ENCODE measurements at regions not wholly inside any gene's neighbourhood (a gene's known extent, or its start where the extent isn't known, plus 50 kb on each side); places are given as distances from the start of the nearest gene placed in this dataset.

- no peak overlapping the region for H3K9ac ChIP-seq (ENCODE audit: low read length)
- no peak overlapping the region for H3K4me3 ChIP-seq (ENCODE audit: low read length)
- H3K36me3 ChIP-seq (ENCODE audit: control insufficient read depth, insufficient read depth, low read length, severe bottlenecking), result no peaks in the 10 kb centered on the region
- peaks cover 61% of the 10 kb centered on the region for H3K9me3 ChIP-seq (ENCODE audit: control insufficient read depth, low read length)
- H3K4me1 ChIP-seq (ENCODE audit: control insufficient read depth, insufficient read depth, low read length), result no peaks in the 10 kb centered on the region
- DNase-seq (ENCODE audit: low read depth), result no peak
- no peaks in the 10 kb centered on the region for H3K27me3 ChIP-seq (replicated peaks; ENCODE audit: control insufficient read depth, insufficient read depth, low read length)
Observed at GRCh38 chr6:169378620-169379381, 125.2 kb upstream of the THBS2 start.

GRCh38 chr6:169376458-169376857, 122.8 kb upstream of the THBS2 start:
- Histone ChIP-seq H3K4me3 (ENCODE audit: low read length) (peak overlapping the region; percentile 39), H3K9me3 (ENCODE audit: control insufficient read depth, low read length) (peaks cover 68% of the 10 kb centered on the region), H3K4me1 (ENCODE audit: control insufficient read depth, insufficient read depth, low read length) (no peaks in the 10 kb centered on the region), H3K27me3 (replicated peaks; ENCODE audit: control insufficient read depth, insufficient read depth, low read length) (no peaks in the 10 kb centered on the region), H3K36me3 (ENCODE audit: control insufficient read depth, insufficient read depth, low read length, severe bottlenecking) (no peaks in the 10 kb centered on the region), H3K9ac (ENCODE audit: low read length) (no peak overlapping the region)
- no peak for DNase-seq (ENCODE audit: low read depth)

- Histone ChIP-seq H3K4me1 (ENCODE audit: control insufficient read depth, insufficient read depth, low read length) (no peaks in the 10 kb centered on the region), H3K36me3 (ENCODE audit: control insufficient read depth, insufficient read depth, low read length, severe bottlenecking) (no peaks in the 10 kb centered on the region), H3K4me3 (ENCODE audit: low read length) (no peak overlapping the region), H3K9ac (ENCODE audit: low read length) (no peak overlapping the region), H3K9me3 (ENCODE audit: control insufficient read depth, low read length) (peaks cover 44% of the 10 kb centered on the region), H3K27me3 (replicated peaks; ENCODE audit: control insufficient read depth, insufficient read depth, low read length) (no peaks in the 10 kb centered on the region)
- no peak for DNase-seq (ENCODE audit: low read depth)
Observed at GRCh38 chr6:169372589-169372988, 118.9 kb upstream of the THBS2 start.

GRCh38 chr6:169371344-169372127, 117.9 kb upstream of the THBS2 start:
- no peak overlapping the region for H3K4me3 ChIP-seq (ENCODE audit: low read length)

GRCh38 chr6:169370666-169371343, 117.2 kb upstream of the THBS2 start:
- Histone ChIP-seq H3K9ac (ENCODE audit: low read length) (no peak overlapping the region), H3K4me3 (ENCODE audit: low read length) (no peak overlapping the region), H3K36me3 (ENCODE audit: control insufficient read depth, insufficient read depth, low read length, severe bottlenecking) (no peaks in the 10 kb centered on the region), H3K27me3 (replicated peaks; ENCODE audit: control insufficient read depth, insufficient read depth, low read length) (no peaks in the 10 kb centered on the region), H3K9me3 (ENCODE audit: control insufficient read depth, low read length) (peaks cover 34% of the 10 kb centered on the region), H3K4me1 (ENCODE audit: control insufficient read depth, insufficient read depth, low read length) (no peaks in the 10 kb centered on the region)
- no peak for DNase-seq (ENCODE audit: low read depth)

More at GRCh38 chr6:169371344-169372127, 117.9 kb upstream of the THBS2 start:
- DNase-seq (ENCODE audit: low read depth), result no peak
- Histone ChIP-seq H3K9me3 (ENCODE audit: control insufficient read depth, low read length) (peaks cover 39% of the 10 kb centered on the region), H3K27me3 (replicated peaks; ENCODE audit: control insufficient read depth, insufficient read depth, low read length) (no peaks in the 10 kb centered on the region), H3K36me3 (ENCODE audit: control insufficient read depth, insufficient read depth, low read length, severe bottlenecking) (no peaks in the 10 kb centered on the region), H3K4me1 (ENCODE audit: control insufficient read depth, insufficient read depth, low read length) (no peaks in the 10 kb centered on the region), H3K9ac (ENCODE audit: low read length) (no peak overlapping the region)

- DNase-seq (ENCODE audit: low read depth), result no peak
- Histone ChIP-seq H3K9ac (ENCODE audit: low read length) (no peak overlapping the region), H3K4me1 (ENCODE audit: control insufficient read depth, insufficient read depth, low read length) (no peaks in the 10 kb centered on the region), H3K9me3 (ENCODE audit: control insufficient read depth, low read length) (peaks cover 29% of the 10 kb centered on the region), H3K27me3 (replicated peaks; ENCODE audit: control insufficient read depth, insufficient read depth, low read length) (no peaks in the 10 kb centered on the region), H3K36me3 (ENCODE audit: control insufficient read depth, insufficient read depth, low read length, severe bottlenecking) (no peaks in the 10 kb centered on the region), H3K4me3 (ENCODE audit: low read length) (no peak overlapping the region)
Observed at GRCh38 chr6:169370054-169370453, 116.4 kb upstream of the THBS2 start.

- H3K36me3 ChIP-seq (ENCODE audit: control insufficient read depth, insufficient read depth, low read length, severe bottlenecking), result no peaks in the 10 kb centered on the region
- H3K9ac ChIP-seq (ENCODE audit: low read length), result no peak overlapping the region
- no peak overlapping the region for H3K4me3 ChIP-seq (ENCODE audit: low read length)
- H3K9me3 ChIP-seq (ENCODE audit: control insufficient read depth, low read length), result peaks cover 10% of the 10 kb centered on the region
- no peak for DNase-seq (ENCODE audit: low read depth)
- H3K27me3 ChIP-seq (replicated peaks; ENCODE audit: control insufficient read depth, insufficient read depth, low read length), result no peaks in the 10 kb centered on the region
- H3K4me1 ChIP-seq (ENCODE audit: control insufficient read depth, insufficient read depth, low read length), result peaks cover 9% of the 10 kb centered on the region
Observed at GRCh38 chr6:169368200-169368599, 114.6 kb upstream of the THBS2 start.

- H3K4me1 ChIP-seq (ENCODE audit: control insufficient read depth, insufficient read depth, low read length), result peaks cover 16% of the 10 kb centered on the region
- no peaks in the 10 kb centered on the region for H3K27me3 ChIP-seq (replicated peaks; ENCODE audit: control insufficient read depth, insufficient read depth, low read length)
- H3K9ac ChIP-seq (ENCODE audit: low read length), result no peak overlapping the region
Observed at GRCh38 chr6:169367507-169367906, 113.9 kb upstream of the THBS2 start.

GRCh38 chr6:169366258-169366901, 112.7 kb upstream of the THBS2 start:
- Histone ChIP-seq H3K27me3 (replicated peaks; ENCODE audit: control insufficient read depth, insufficient read depth, low read length) (no peaks in the 10 kb centered on the region), H3K9ac (ENCODE audit: low read length) (no peak overlapping the region), H3K9me3 (ENCODE audit: control insufficient read depth, low read length) (peaks cover 4% of the 10 kb centered on the region), H3K4me3 (ENCODE audit: low read length) (no peak overlapping the region), H3K4me1 (ENCODE audit: control insufficient read depth, insufficient read depth, low read length) (peaks cover 17% of the 10 kb centered on the region), H3K36me3 (ENCODE audit: control insufficient read depth, insufficient read depth, low read length, severe bottlenecking) (no peaks in the 10 kb centered on the region)
- no peak for DNase-seq (ENCODE audit: low read depth)

More at GRCh38 chr6:169367507-169367906, 113.9 kb upstream of the THBS2 start:
- Histone ChIP-seq H3K9me3 (ENCODE audit: control insufficient read depth, low read length) (peaks cover 4% of the 10 kb centered on the region), H3K4me3 (ENCODE audit: low read length) (no peak overlapping the region), H3K36me3 (ENCODE audit: control insufficient read depth, insufficient read depth, low read length, severe bottlenecking) (no peaks in the 10 kb centered on the region)
- no peak for DNase-seq (ENCODE audit: low read depth)

GRCh38 chr6:169365567-169366257, 112.1 kb upstream of the THBS2 start:
- H3K4me3 ChIP-seq (ENCODE audit: low read length), result no peak overlapping the region
- peaks cover 4% of the 10 kb centered on the region for H3K9me3 ChIP-seq (ENCODE audit: control insufficient read depth, low read length)
- no peaks in the 10 kb centered on the region for H3K27me3 ChIP-seq (replicated peaks; ENCODE audit: control insufficient read depth, insufficient read depth, low read length)
- DNase-seq (ENCODE audit: low read depth), result no peak
- no peak overlapping the region for H3K9ac ChIP-seq (ENCODE audit: low read length)
- peaks cover 17% of the 10 kb centered on the region for H3K4me1 ChIP-seq (ENCODE audit: control insufficient read depth, insufficient read depth, low read length)
- no peaks in the 10 kb centered on the region for H3K36me3 ChIP-seq (ENCODE audit: control insufficient read depth, insufficient read depth, low read length, severe bottlenecking)

All from adipocyte (in vitro differentiated cells).